ENCODE measurements at regions not wholly inside any gene's neighbourhood (a gene's known extent, or its start where the extent isn't known, plus 50 kb on each side); places are given as distances from the start of the nearest gene placed in this dataset.

GRCh38 chr17:45715787-45716186 is 68.3 kb upstream of the CRHR1 start:
- no TSS peak for BruUV-seq (replicated peaks)
- CTCF ChIA-PET, result interaction anchor here (1.2 kb wide), 1 partner anchor 71 kb away, joined by 3 read pairs; no protein-coding TSS in a partner anchor
- DNase-seq (ENCODE audit: low read depth, low spot score) (no peak), FAIRE-seq (no peak)
- dilution Hi-C loops (cut with MboI; ENCODE audit: extremely low pct_ligation_motif_present, low sequenced_read_pairs) (no loop called here), intact Hi-C loops (cut with micrococcal nuclease) (no loop called here)
- no peak overlapping the region for H3K4me3 ChIP-seq (replicated peaks in 1 of 3; ENCODE audit: insufficient read depth in 1 of 3, low read depth in 1 of 3, low read length in 3 of 3)
- no peaks in the 10 kb centered on the region for H3K36me3 ChIP-seq (ENCODE audit: control insufficient read depth in 2 of 2, extremely low read depth in 1 of 2, insufficient read depth in 2 of 2, low read length in 2 of 2)
- H4K20me1 ChIP-seq (replicated peaks; ENCODE audit: control insufficient read depth, extremely low read depth, insufficient read depth, low read length), result no peaks in the 10 kb centered on the region
- H3K9me3 ChIP-seq (replicated peaks; ENCODE audit: control insufficient read depth, insufficient read depth, low read length), result no peaks in the 10 kb centered on the region
- TF ChIP-seq, protein P1, sequence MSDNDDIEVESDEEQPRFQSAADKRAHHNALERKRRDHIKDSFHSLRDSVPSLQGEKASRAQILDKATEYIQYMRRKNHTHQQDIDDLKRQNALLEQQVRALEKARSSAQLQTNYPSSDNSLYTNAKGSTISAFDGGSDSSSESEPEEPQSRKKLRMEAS (IDR thresholded peaks at IDR 0.05; ENCODE audit: insufficient read depth, insufficient read length), result no peak
- TF ChIP-seq FOS (IDR thresholded peaks at IDR 0.05; ENCODE audit: borderline replicate concordance, insufficient read depth, low read length) (no peak), POLR2A (IDR thresholded peaks at IDR 0.05; ENCODE audit: low read depth, low read length) (no peak), EZH2 (IDR thresholded peaks at IDR 0.05; ENCODE audit: borderline replicate concordance, low read depth, low read length, severe bottlenecking) (peak; percentile 18), GATA2 (IDR thresholded peaks at IDR 0.05; ENCODE audit: insufficient read depth, insufficient read length, low read depth, low read length) (no peak), POLR2AphosphoS5 (IDR thresholded peaks at IDR 0.05; ENCODE audit: insufficient read depth, low read depth, low read length) (no peak)
- POLR2A ChIA-PET, result no interaction called here
- no peak overlapping the region for H3K27ac ChIP-seq (ENCODE audit: insufficient read depth, low read depth, low read length)
- no peak overlapping the region for H3K9ac ChIP-seq (replicated peaks; ENCODE audit: extremely low read depth, insufficient read depth, low read length)
- peaks cover 7 to 17% of the 10 kb centered on the region in 2 experiments for H3K27me3 ChIP-seq (ENCODE audit: control insufficient read depth in 2 of 2, insufficient read depth in 2 of 2, low read length in 2 of 2)
- no peak overlapping the region for H2AFZ ChIP-seq (ENCODE audit: low read depth, low read length)
- no peaks in the 10 kb centered on the region for H3K4me1 ChIP-seq (ENCODE audit: control insufficient read depth, extremely low read depth, insufficient read depth, low read length)
- H3K9me1 ChIP-seq (replicated peaks; ENCODE audit: control insufficient read depth, extremely low read depth, insufficient read depth, low read length), result no peaks in the 10 kb centered on the region
- H3K79me2 ChIP-seq (ENCODE audit: control insufficient read depth, insufficient read depth, low read length), result no peaks in the 10 kb centered on the region
- H3K4me2 ChIP-seq (ENCODE audit: insufficient read depth, low read length), result no peak overlapping the region

GRCh38 chr17:45718791-45719190 is 65.3 kb upstream of the CRHR1 start:
- dilution Hi-C loops (cut with MboI; ENCODE audit: extremely low pct_ligation_motif_present, low sequenced_read_pairs), result no loop called here
- no peak overlapping the region for H2AFZ ChIP-seq (ENCODE audit: low read depth, low read length)
- ChIA-PET POLR2A (interaction anchor here (0.7 kb wide), 1 partner anchor 1258 kb away, joined by 3 read pairs; no protein-coding TSS in a partner anchor), CTCF (no interaction called here)
- no peaks in the 10 kb centered on the region for H3K9me1 ChIP-seq (replicated peaks; ENCODE audit: control insufficient read depth, extremely low read depth, insufficient read depth, low read length)
- H3K27me3 ChIP-seq (ENCODE audit: control insufficient read depth in 2 of 2, insufficient read depth in 2 of 2, low read length in 2 of 2), result peaks cover 3 to 22% of the 10 kb centered on the region in 2 experiments
- H3K9ac ChIP-seq (replicated peaks; ENCODE audit: extremely low read depth, insufficient read depth, low read length), result no peak overlapping the region
- H3K9me3 ChIP-seq (replicated peaks; ENCODE audit: control insufficient read depth, insufficient read depth, low read length), result no peaks in the 10 kb centered on the region
- H4K20me1 ChIP-seq (replicated peaks; ENCODE audit: control insufficient read depth, extremely low read depth, insufficient read depth, low read length), result no peaks in the 10 kb centered on the region
- no peaks in the 10 kb centered on the region for H3K79me2 ChIP-seq (ENCODE audit: control insufficient read depth, insufficient read depth, low read length)
- H3K36me3 ChIP-seq (ENCODE audit: control insufficient read depth in 2 of 2, extremely low read depth in 1 of 2, insufficient read depth in 2 of 2, low read length in 2 of 2), result no peaks in the 10 kb centered on the region
- intact Hi-C loops (cut with micrococcal nuclease), result no loop called here
- H3K4me3 ChIP-seq (replicated peaks in 1 of 3; ENCODE audit: insufficient read depth in 1 of 3, low read depth in 1 of 3, low read length in 3 of 3), result no peak overlapping the region
- TF ChIP-seq MYC (IDR thresholded peaks at IDR 0.05; ENCODE audit: low read depth, low read length) (no peak), JUN (IDR thresholded peaks at IDR 0.05; ENCODE audit: borderline replicate concordance, insufficient read depth, insufficient read length, low read depth) (no peak), GATA2 (IDR thresholded peaks at IDR 0.05; ENCODE audit: insufficient read depth, insufficient read length, low read depth, low read length) (no peak), EZH2 (IDR thresholded peaks at IDR 0.05; ENCODE audit: borderline replicate concordance, low read depth, low read length, severe bottlenecking) (no peak), POLR2A (IDR thresholded peaks at IDR 0.05; ENCODE audit: low read depth, low read length) (no peak), FOS (IDR thresholded peaks at IDR 0.05; ENCODE audit: borderline replicate concordance, insufficient read depth, low read length) (no peak), POLR2AphosphoS5 (IDR thresholded peaks at IDR 0.05; ENCODE audit: insufficient read depth, low read depth, low read length) (no peak)
- TF ChIP-seq, protein P2, sequence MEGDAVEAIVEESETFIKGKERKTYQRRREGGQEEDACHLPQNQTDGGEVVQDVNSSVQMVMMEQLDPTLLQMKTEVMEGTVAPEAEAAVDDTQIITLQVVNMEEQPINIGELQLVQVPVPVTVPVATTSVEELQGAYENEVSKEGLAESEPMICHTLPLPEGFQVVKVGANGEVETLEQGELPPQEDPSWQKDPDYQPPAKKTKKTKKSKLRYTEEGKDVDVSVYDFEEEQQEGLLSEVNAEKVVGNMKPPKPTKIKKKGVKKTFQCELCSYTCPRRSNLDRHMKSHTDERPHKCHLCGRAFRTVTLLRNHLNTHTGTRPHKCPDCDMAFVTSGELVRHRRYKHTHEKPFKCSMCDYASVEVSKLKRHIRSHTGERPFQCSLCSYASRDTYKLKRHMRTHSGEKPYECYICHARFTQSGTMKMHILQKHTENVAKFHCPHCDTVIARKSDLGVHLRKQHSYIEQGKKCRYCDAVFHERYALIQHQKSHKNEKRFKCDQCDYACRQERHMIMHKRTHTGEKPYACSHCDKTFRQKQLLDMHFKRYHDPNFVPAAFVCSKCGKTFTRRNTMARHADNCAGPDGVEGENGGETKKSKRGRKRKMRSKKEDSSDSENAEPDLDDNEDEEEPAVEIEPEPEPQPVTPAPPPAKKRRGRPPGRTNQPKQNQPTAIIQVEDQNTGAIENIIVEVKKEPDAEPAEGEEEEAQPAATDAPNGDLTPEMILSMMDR (IDR thresholded peaks at IDR 0.05; ENCODE audit: extremely low read depth in 1 of 2, insufficient read depth in 1 of 2, low read depth in 1 of 2, low read length in 2 of 2), result no peak
- TF ChIP-seq, protein P1 (IDR thresholded peaks at IDR 0.05; ENCODE audit: insufficient read depth, insufficient read length), result no peak
- H3K4me2 ChIP-seq (ENCODE audit: insufficient read depth, low read length), result no peak overlapping the region
- H3K4me1 ChIP-seq (ENCODE audit: control insufficient read depth, extremely low read depth, insufficient read depth, low read length), result no peaks in the 10 kb centered on the region
- no peak overlapping the region for H3K27ac ChIP-seq (ENCODE audit: insufficient read depth, low read depth, low read length)
- FAIRE-seq (no peak), DNase-seq (ENCODE audit: low read depth, low spot score) (no peak)
- no TSS peak for BruUV-seq (replicated peaks)
